Pancreas (tissue), 10 donors: ENCODE measurements at regions not wholly inside any gene's neighbourhood (a gene's known extent, or its start where the extent isn't known, plus 50 kb on each side); places are given as distances from the start of the nearest gene placed in this dataset.

ENCODE experiments used
- ATAC-seq, 4 donors: fragments of 200-7000 bp; cut with Tn5 transposase; one replicate each; pipeline versions ENCODE4 v1.8.0 to v1.9.1; 2020; ENCODE audit warnings: mild to moderate bottlenecking in 4 of 4, moderate library complexity in 4 of 4
- DNase-seq, 6 donors: peaks; one replicate each; pipeline ENCODE4 v3.0.0-alpha.2; 2020
- FAIRE-seq: peaks from 2 replicates; lab custom pipeline; 2012; peaks lifted over from hg19 to GRCh38; lab: Jason Lieb, UNC
- H3K27ac ChIP-seq, 4 donors: fragments of 200-600 bp; sonication (generic); 1 replicate in 3 of 4; 2 replicates in 1 of 4; pipeline versions ENCODE4 v1.5.0 to v1.8.0; 2020
- H3K27me3 ChIP-seq, 4 donors: fragments of 200-600 bp; one replicate each; pipeline ENCODE4 v1.8.0; 2021
- H3K36me3 ChIP-seq, 3 donors: fragments of 200-600 bp; sonication (generic) in 1 of 3; one replicate each; pipeline versions ENCODE4 v1.5.0 to v1.8.0; 2020 to 2021
- H3K4me1 ChIP-seq, 3 donors: fragments of 200-600 bp; one replicate each; pipeline ENCODE4 v1.8.0; 2021
- H3K4me3 ChIP-seq, 4 donors: fragments of 200-600 bp; sonication (generic) in 2 of 4; one replicate each; pipeline versions ENCODE4 v1.5.0 to v1.8.0; 2020 to 2021
- H3K9me3 ChIP-seq, 4 donors: fragments of 200-600 bp; one replicate each; pipeline ENCODE4 v1.8.0; 2021
- CTCF ChIP-seq, 4 donors: fragments of 200-600 bp; sonication (generic) in 3 of 4; IDR thresholded peaks; one replicate each; pipeline versions ENCODE4 v1.5.0 to v1.8.0; 2021; ENCODE audit warnings: antibody characterized with exemption in 4 of 4
- WGBS, 2 donors: extraction: QIAGEN DNeasy Blood & Tissue Kit; methylation state at CpG; one replicate each; pipeline ENCODE4 v1.1.7; 2013; 5-methylcytosine and 5-hydroxymethylcytosine counted together
- intact Hi-C, 3 donors: fragments of 100-400 bp; cut with DNase I; formaldehyde crosslinking; loops; one replicate each; pipeline versions ENCODE4 v1.11.1 to v1.14.2; 2022
- donor health status: healthy with polysubstance abuse.
- donor health status: DM: no; HTN: no; CAD: no; lungs with moderate emphysema.
- donor health status: DM: no; HTN: no; CAD: no.
- donor health status: control.
- donor health status: control.
- donor health status: Bipolar disorder and iron deficiency.
- donor health status: DM: yes; HTN: yes; CAD: no.
- donor health status: DM: no; HTN: no; CAD: no.
- donor health status: DM: no; HTN: no; CAD: no.
- donor health status: DM: yes; HTN: yes; CAD: no.

- no peak for ATAC-seq
Observed at GRCh38 chr4:66216252-66216651, 546.0 kb upstream of the EPHA5 start.

GRCh38 chr4:66212489-66212888 lies 542.2 kb upstream of the EPHA5 start:
- Histone ChIP-seq H3K9me3 (no peaks in the 10 kb centered on the region), H3K36me3 (no peaks in the 10 kb centered on the region), H3K4me3 (no peak overlapping the region), H3K27ac (no peak overlapping the region), H3K4me1 (no peaks in the 10 kb centered on the region), H3K27me3 (peaks cover 0 to 5% (median 0%) of the 10 kb centered on the region in 4 donors)
- TF ChIP-seq CTCF (IDR thresholded peaks at IDR 0.05): no peak
- ATAC-seq: no peak
- no peak for FAIRE-seq
- WGBS, 2 donors: 82 to 92% methylated on average over 5 of the region's 5 CpGs
- no peak for DNase-seq
- intact Hi-C loops: no loop called here

More at GRCh38 chr4:66216252-66216651, 546.0 kb upstream of the EPHA5 start:
- FAIRE-seq (no peak), DNase-seq (no peak)
- Histone ChIP-seq H3K9me3 (no peaks in the 10 kb centered on the region), H3K27me3 (peaks cover 0 to 5% (median 0%) of the 10 kb centered on the region in 4 donors), H3K4me1 (no peaks in the 10 kb centered on the region), H3K4me3 (no peak overlapping the region), H3K27ac (no peak overlapping the region), H3K36me3 (no peaks in the 10 kb centered on the region)
- intact Hi-C loops: no loop called here
- TF ChIP-seq CTCF (IDR thresholded peaks at IDR 0.05): no peak

- H3K27ac ChIP-seq: no peak overlapping the region
- DNase-seq (no peak), FAIRE-seq (no peak), ATAC-seq (no peak)
- no peaks in the 10 kb centered on the region for H3K9me3 ChIP-seq
- no peaks in the 10 kb centered on the region for H3K36me3 ChIP-seq
- H3K4me3 ChIP-seq: no peak overlapping the region
- no peaks in the 10 kb centered on the region for H3K4me1 ChIP-seq
- no peak for TF ChIP-seq CTCF (IDR thresholded peaks at IDR 0.05)
- no peaks in the 10 kb centered on the region for H3K27me3 ChIP-seq
- intact Hi-C loops: no loop called here
- WGBS, 2 donors: 21 to 29% methylated on average over 3 of the region's 3 CpGs
Observed at GRCh38 chr4:66204534-66205247, 534.4 kb upstream of the EPHA5 start.

- no peaks in the 10 kb centered on the region for H3K4me1 ChIP-seq
- FAIRE-seq: no peak
Observed at GRCh38 chr4:66202870-66203269, 532.6 kb upstream of the EPHA5 start.

More at GRCh38 chr4:66202870-66203269, 532.6 kb upstream of the EPHA5 start:
- no peak for TF ChIP-seq CTCF (IDR thresholded peaks at IDR 0.05)
- Histone ChIP-seq H3K27ac (no peak overlapping the region), H3K4me3 (no peak overlapping the region), H3K9me3 (no peaks in the 10 kb centered on the region), H3K36me3 (no peaks in the 10 kb centered on the region), H3K27me3 (no peaks in the 10 kb centered on the region)
- DNase-seq (no peak), ATAC-seq (no peak)
- WGBS, 2 donors: 67 to 79% methylated on average over 4 of the region's 4 CpGs
- intact Hi-C loops: no loop called here
